Activated naive CD8-positive, alpha-beta T cell treated with anti-CD3 and anti-CD28 coated beads, Interleukin-2, amount 50 U/mL, for 24 hours (primary cell): ENCODE measurements at regions not wholly inside any gene's neighbourhood (a gene's known extent, or its start where the extent isn't known, plus 50 kb on each side); places are given as distances from the start of the nearest gene placed in this dataset.

Experiments used
- ATAC-seq: fragments of 150-1000 bp; cut with Tn5 transposase; one replicate; pipeline ENCODE4 v1.10.0; 2021
- DNase-seq: peaks from one replicate; pipeline ENCODE4 v3.0.0; 2021
- H3K27ac Mint-ChIP-seq: one replicate; pipeline ENCODE4 v1.8.0; 2021; ENCODE audit warnings: mild to moderate bottlenecking, mixed read lengths
- H3K27me3 Mint-ChIP-seq: one replicate; pipeline ENCODE4 v1.8.0; 2021; ENCODE audit warnings: mixed read lengths
- H3K36me3 Mint-ChIP-seq: one replicate; pipeline ENCODE4 v1.8.0; 2021; ENCODE audit warnings: low read depth, mixed read lengths
- H3K4me1 Mint-ChIP-seq: one replicate; pipeline ENCODE4 v1.8.0; 2021; ENCODE audit warnings: mixed read lengths
- H3K4me3 Mint-ChIP-seq: one replicate; pipeline ENCODE4 v1.8.0; 2021; ENCODE audit warnings: mild to moderate bottlenecking, moderate library complexity, mixed read lengths
- H3K9me3 Mint-ChIP-seq: one replicate; pipeline ENCODE4 v1.8.0; 2021; ENCODE audit warnings: mixed read lengths

GRCh38 chr15:25061808-25062550, 107.2 kb downstream of the SNRPN start:
- DNase-seq: no peak
- Mint-ChIP-seq H3K27me3 (no peaks in the 10 kb centered on the region), H3K4me3 (no peak overlapping the region), H3K4me1 (no peaks in the 10 kb centered on the region), H3K27ac (no peak overlapping the region), H3K9me3 (peaks cover 87% of the 10 kb centered on the region), H3K36me3 (peaks cover 100% of the 10 kb centered on the region)
- no peak for ATAC-seq

GRCh38 chr15:25062551-25063430, 108.0 kb downstream of the SNRPN start:
- H3K4me3 Mint-ChIP-seq: no peak overlapping the region
- H3K4me1 Mint-ChIP-seq: no peaks in the 10 kb centered on the region
- H3K36me3 Mint-ChIP-seq: peaks cover 100% of the 10 kb centered on the region
- DNase-seq (no peak), ATAC-seq (no peak)
- no peaks in the 10 kb centered on the region for H3K27me3 Mint-ChIP-seq
- no peak overlapping the region for H3K27ac Mint-ChIP-seq
- H3K9me3 Mint-ChIP-seq: peaks cover 86% of the 10 kb centered on the region

GRCh38 chr15:25065286-25065685, 110.5 kb downstream of the SNRPN start:
- Mint-ChIP-seq H3K36me3 (peaks cover 100% of the 10 kb centered on the region), H3K9me3 (peaks cover 86% of the 10 kb centered on the region), H3K4me3 (no peak overlapping the region), H3K4me1 (no peaks in the 10 kb centered on the region), H3K27me3 (no peaks in the 10 kb centered on the region), H3K27ac (no peak overlapping the region)
- no peak for ATAC-seq
- no peak for DNase-seq

- Mint-ChIP-seq H3K36me3 (peaks cover 100% of the 10 kb centered on the region), H3K27me3 (no peaks in the 10 kb centered on the region), H3K9me3 (peaks cover 86% of the 10 kb centered on the region), H3K4me1 (no peaks in the 10 kb centered on the region), H3K27ac (no peak overlapping the region), H3K4me3 (no peak overlapping the region)
- no peak for DNase-seq
- ATAC-seq: no peak
Measured at GRCh38 chr15:25065876-25066275, 111.1 kb downstream of the SNRPN start.

- Mint-ChIP-seq H3K36me3 (peaks cover 100% of the 10 kb centered on the region), H3K9me3 (peaks cover 88% of the 10 kb centered on the region), H3K4me1 (no peaks in the 10 kb centered on the region), H3K27ac (no peak overlapping the region), H3K27me3 (no peaks in the 10 kb centered on the region), H3K4me3 (no peak overlapping the region)
- DNase-seq (no peak), ATAC-seq (no peak)
Measured at GRCh38 chr15:25066708-25067107, 111.9 kb downstream of the SNRPN start.

- no peak for ATAC-seq
- DNase-seq: no peak
- Mint-ChIP-seq H3K4me1 (no peaks in the 10 kb centered on the region), H3K27me3 (no peaks in the 10 kb centered on the region), H3K4me3 (no peak overlapping the region), H3K27ac (no peak overlapping the region), H3K36me3 (peaks cover 100% of the 10 kb centered on the region), H3K9me3 (peaks cover 87% of the 10 kb centered on the region)
Measured at GRCh38 chr15:25067725-25068309, 113.0 kb downstream of the SNRPN start.

GRCh38 chr15:25068696-25069095, 113.9 kb downstream of the SNRPN start:
- DNase-seq (no peak), ATAC-seq (no peak)
- H3K4me3 Mint-ChIP-seq: no peak overlapping the region
- H3K27ac Mint-ChIP-seq: no peak overlapping the region
- peaks cover 82% of the 10 kb centered on the region for H3K9me3 Mint-ChIP-seq
- no peaks in the 10 kb centered on the region for H3K4me1 Mint-ChIP-seq
- no peaks in the 10 kb centered on the region for H3K27me3 Mint-ChIP-seq
- peaks cover 100% of the 10 kb centered on the region for H3K36me3 Mint-ChIP-seq

GRCh38 chr15:25070353-25070963, 115.7 kb downstream of the SNRPN start:
- no peak overlapping the region for H3K27ac Mint-ChIP-seq
- H3K4me1 Mint-ChIP-seq: no peaks in the 10 kb centered on the region
- peaks cover 100% of the 10 kb centered on the region for H3K36me3 Mint-ChIP-seq
- no peak for DNase-seq
- no peak overlapping the region for H3K4me3 Mint-ChIP-seq
- ATAC-seq: no peak
- no peaks in the 10 kb centered on the region for H3K27me3 Mint-ChIP-seq
- peaks cover 82% of the 10 kb centered on the region for H3K9me3 Mint-ChIP-seq

- peaks cover 82% of the 10 kb centered on the region for H3K9me3 Mint-ChIP-seq
- H3K27me3 Mint-ChIP-seq: no peaks in the 10 kb centered on the region
- peaks cover 99% of the 10 kb centered on the region for H3K36me3 Mint-ChIP-seq
- DNase-seq (no peak), ATAC-seq (no peak)
- H3K4me1 Mint-ChIP-seq: no peaks in the 10 kb centered on the region
- H3K27ac Mint-ChIP-seq: no peak overlapping the region
- no peak overlapping the region for H3K4me3 Mint-ChIP-seq
Measured at GRCh38 chr15:25072857-25073476, 118.2 kb downstream of the SNRPN start.

- DNase-seq (no peak), ATAC-seq (no peak)
- Mint-ChIP-seq H3K4me1 (no peaks in the 10 kb centered on the region), H3K4me3 (no peak overlapping the region), H3K27me3 (no peaks in the 10 kb centered on the region), H3K9me3 (peaks cover 63% of the 10 kb centered on the region), H3K27ac (no peak overlapping the region), H3K36me3 (peaks cover 99% of the 10 kb centered on the region)
Measured at GRCh38 chr15:25087137-25087536, 132.3 kb downstream of the SNRPN start.

- peaks cover 60% of the 10 kb centered on the region for H3K9me3 Mint-ChIP-seq
- H3K27me3 Mint-ChIP-seq: no peaks in the 10 kb centered on the region
- ATAC-seq (no peak), DNase-seq (no peak)
- H3K4me3 Mint-ChIP-seq: no peak overlapping the region
- H3K36me3 Mint-ChIP-seq: peaks cover 99% of the 10 kb centered on the region
- H3K27ac Mint-ChIP-seq: no peak overlapping the region
- no peaks in the 10 kb centered on the region for H3K4me1 Mint-ChIP-seq
Measured at GRCh38 chr15:25088261-25088790, 133.5 kb downstream of the SNRPN start.

- H3K27ac Mint-ChIP-seq: no peak overlapping the region
- H3K9me3 Mint-ChIP-seq: peaks cover 51% of the 10 kb centered on the region
Measured at GRCh38 chr15:25089577-25089976, 134.8 kb downstream of the SNRPN start.

GRCh38 chr15:25090073-25090733, 135.4 kb downstream of the SNRPN start:
- H3K27me3 Mint-ChIP-seq: no peaks in the 10 kb centered on the region
- peaks cover 100% of the 10 kb centered on the region for H3K36me3 Mint-ChIP-seq
- no peak for ATAC-seq
- H3K4me1 Mint-ChIP-seq: no peaks in the 10 kb centered on the region
- H3K9me3 Mint-ChIP-seq: peaks cover 53% of the 10 kb centered on the region
- DNase-seq: no peak
- no peak overlapping the region for H3K27ac Mint-ChIP-seq
- H3K4me3 Mint-ChIP-seq: no peak overlapping the region

More at GRCh38 chr15:25089577-25089976, 134.8 kb downstream of the SNRPN start:
- H3K36me3 Mint-ChIP-seq: peaks cover 100% of the 10 kb centered on the region
- DNase-seq (no peak), ATAC-seq (no peak)
- no peaks in the 10 kb centered on the region for H3K4me1 Mint-ChIP-seq
- no peaks in the 10 kb centered on the region for H3K27me3 Mint-ChIP-seq
- no peak overlapping the region for H3K4me3 Mint-ChIP-seq
